GM23338 (cell line): ENCODE measurements at regions not wholly inside any gene's neighbourhood (a gene's known extent, or its start where the extent isn't known, plus 50 kb on each side); places are given as distances from the start of the nearest gene placed in this dataset.

Experiments
- CREB1 ChIP-seq: fragments of 250-450 bp; sonication (Bioruptor Pico); IDR thresholded peaks from 2 replicates; pipeline ENCODE4 v1.5.0; 2020; ENCODE audit warnings: low read depth, mild to moderate bottlenecking, moderate library complexity
- ETS1 ChIP-seq: IDR thresholded peaks from 2 replicates; pipeline ENCODE4 v1.6.1; 2016; ENCODE audit warnings: antibody characterized with exemption
- EZH2 ChIP-seq: fragments of 200-600 bp; sonication (generic); IDR thresholded peaks from one replicate; pipeline ENCODE4 v1.8.0; 2017; ENCODE audit warnings: antibody characterized with exemption, mild to moderate bottlenecking, low read depth; ENCODE audit not compliant: unreplicated experiment
- EZH2phosphoT487 ChIP-seq: fragments of 200-600 bp; sonication (generic); IDR thresholded peaks from one replicate; pipeline ENCODE4 v1.8.1; 2018; ENCODE audit warnings: antibody characterized with exemption; ENCODE audit not compliant: unreplicated experiment
- JUNB ChIP-seq: IDR thresholded peaks from one replicate; pipeline ENCODE4 v1.6.1; 2016; ENCODE audit warnings: antibody characterized with exemption; ENCODE audit not compliant: unreplicated experiment
- POLR2AphosphoS5 ChIP-seq: IDR thresholded peaks from 2 replicates; pipeline ENCODE4 v1.6.1; 2016; ENCODE audit warnings: antibody characterized with exemption, low read depth
- STAT1 ChIP-seq: IDR thresholded peaks from one replicate; pipeline ENCODE4 v1.6.1; 2016; ENCODE audit warnings: antibody characterized with exemption; ENCODE audit not compliant: unreplicated experiment
- ZNF114 ChIP-seq: fragments of 250-450 bp; sonication (Bioruptor Pico); IDR thresholded peaks from 2 replicates; pipeline ENCODE4 v1.5.0; 2020; ENCODE audit warnings: mild to moderate bottlenecking, moderate library complexity
- ZNF331 ChIP-seq: fragments of 250-450 bp; sonication (Bioruptor Pico); IDR thresholded peaks from 2 replicates; pipeline ENCODE4 v1.5.0; 2020; ENCODE audit warnings: low read depth, mild to moderate bottlenecking, moderate library complexity
- TF ChIP-seq, protein P1 (sequence below), 2 experiments: fragments of 200-600 bp in 1 of 2; sonication (generic) in 1 of 2; conservative IDR thresholded peaks; 2 replicates each; pipeline versions ENCODE4 v1.5.1 to v1.6.1; 2016 to 2017; ENCODE audit warnings: antibody characterized with exemption in 2 of 2, low read depth in 2 of 2, mild to moderate bottlenecking in 2 of 2, moderate library complexity in 1 of 2
- TF ChIP-seq, protein P2 (sequence below): IDR thresholded peaks from one replicate; pipeline ENCODE4 v1.6.1; 2018; ENCODE audit warnings: antibody characterized with exemption; ENCODE audit not compliant: unreplicated experiment

- TF ChIP-seq, protein P1, sequence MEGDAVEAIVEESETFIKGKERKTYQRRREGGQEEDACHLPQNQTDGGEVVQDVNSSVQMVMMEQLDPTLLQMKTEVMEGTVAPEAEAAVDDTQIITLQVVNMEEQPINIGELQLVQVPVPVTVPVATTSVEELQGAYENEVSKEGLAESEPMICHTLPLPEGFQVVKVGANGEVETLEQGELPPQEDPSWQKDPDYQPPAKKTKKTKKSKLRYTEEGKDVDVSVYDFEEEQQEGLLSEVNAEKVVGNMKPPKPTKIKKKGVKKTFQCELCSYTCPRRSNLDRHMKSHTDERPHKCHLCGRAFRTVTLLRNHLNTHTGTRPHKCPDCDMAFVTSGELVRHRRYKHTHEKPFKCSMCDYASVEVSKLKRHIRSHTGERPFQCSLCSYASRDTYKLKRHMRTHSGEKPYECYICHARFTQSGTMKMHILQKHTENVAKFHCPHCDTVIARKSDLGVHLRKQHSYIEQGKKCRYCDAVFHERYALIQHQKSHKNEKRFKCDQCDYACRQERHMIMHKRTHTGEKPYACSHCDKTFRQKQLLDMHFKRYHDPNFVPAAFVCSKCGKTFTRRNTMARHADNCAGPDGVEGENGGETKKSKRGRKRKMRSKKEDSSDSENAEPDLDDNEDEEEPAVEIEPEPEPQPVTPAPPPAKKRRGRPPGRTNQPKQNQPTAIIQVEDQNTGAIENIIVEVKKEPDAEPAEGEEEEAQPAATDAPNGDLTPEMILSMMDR (conservative IDR thresholded peaks at IDR 0.05; ENCODE audit: low read depth in 2 of 2) = no peak
- TF ChIP-seq CREB1 = no peak
- TF ChIP-seq POLR2AphosphoS5 = no peak
- no peak for TF ChIP-seq EZH2phosphoT487
- TF ChIP-seq, protein P2, sequence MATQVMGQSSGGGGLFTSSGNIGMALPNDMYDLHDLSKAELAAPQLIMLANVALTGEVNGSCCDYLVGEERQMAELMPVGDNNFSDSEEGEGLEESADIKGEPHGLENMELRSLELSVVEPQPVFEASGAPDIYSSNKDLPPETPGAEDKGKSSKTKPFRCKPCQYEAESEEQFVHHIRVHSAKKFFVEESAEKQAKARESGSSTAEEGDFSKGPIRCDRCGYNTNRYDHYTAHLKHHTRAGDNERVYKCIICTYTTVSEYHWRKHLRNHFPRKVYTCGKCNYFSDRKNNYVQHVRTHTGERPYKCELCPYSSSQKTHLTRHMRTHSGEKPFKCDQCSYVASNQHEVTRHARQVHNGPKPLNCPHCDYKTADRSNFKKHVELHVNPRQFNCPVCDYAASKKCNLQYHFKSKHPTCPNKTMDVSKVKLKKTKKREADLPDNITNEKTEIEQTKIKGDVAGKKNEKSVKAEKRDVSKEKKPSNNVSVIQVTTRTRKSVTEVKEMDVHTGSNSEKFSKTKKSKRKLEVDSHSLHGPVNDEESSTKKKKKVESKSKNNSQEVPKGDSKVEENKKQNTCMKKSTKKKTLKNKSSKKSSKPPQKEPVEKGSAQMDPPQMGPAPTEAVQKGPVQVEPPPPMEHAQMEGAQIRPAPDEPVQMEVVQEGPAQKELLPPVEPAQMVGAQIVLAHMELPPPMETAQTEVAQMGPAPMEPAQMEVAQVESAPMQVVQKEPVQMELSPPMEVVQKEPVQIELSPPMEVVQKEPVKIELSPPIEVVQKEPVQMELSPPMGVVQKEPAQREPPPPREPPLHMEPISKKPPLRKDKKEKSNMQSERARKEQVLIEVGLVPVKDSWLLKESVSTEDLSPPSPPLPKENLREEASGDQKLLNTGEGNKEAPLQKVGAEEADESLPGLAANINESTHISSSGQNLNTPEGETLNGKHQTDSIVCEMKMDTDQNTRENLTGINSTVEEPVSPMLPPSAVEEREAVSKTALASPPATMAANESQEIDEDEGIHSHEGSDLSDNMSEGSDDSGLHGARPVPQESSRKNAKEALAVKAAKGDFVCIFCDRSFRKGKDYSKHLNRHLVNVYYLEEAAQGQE = no peak
- no peak for TF ChIP-seq EZH2
- no peak for TF ChIP-seq JUNB
- TF ChIP-seq STAT1 = no peak
- no peak for TF ChIP-seq ZNF331 (CRISPR knock-in tag)
- no peak for TF ChIP-seq ETS1
- no peak for TF ChIP-seq ZNF114 (CRISPR knock-in tag)
These were observed 76.5 kb downstream of the SEC61B start for GRCh38 chr9:99298614-99299013.
